HCT116 (cell line): ENCODE measurements at regions not wholly inside any gene's neighbourhood (a gene's known extent, or its start where the extent isn't known, plus 50 kb on each side); places are given as distances from the start of the nearest gene placed in this dataset.
A peak's percentile ranks its signal among the peaks of the same experiment; 100 is the strongest.

ENCODE experiments used
- ATAC-seq: fragments of 200-7000 bp; cut with Tn5 transposase; 2 replicates; pipeline ENCODE4 v1.9.1; 2020; ENCODE audit warnings: mild to moderate bottlenecking, moderate library complexity
- BruUV-seq: library from RNA; stranded (reverse); fragments of 400-500 nt; replicated peaks from 2 replicates; lab custom pipeline; 2021; lab: Mats Ljungman, UMichigan
- CTCF ChIA-PET: fragments of 300-600 bp; sonication (Branson Sonifier 250); formaldehyde crosslinking; loops from one replicate; lab custom pipeline; 2021; ENCODE audit warnings: antibody characterized with exemption; lab: Charles Lee
- POLR2A ChIA-PET: fragments of 300-600, 350-600 bp; sonication (Branson Sonifier 250); formaldehyde crosslinking; loops from one replicate; lab custom pipeline; 2021; ENCODE audit warnings: antibody characterized with exemption; lab: Charles Lee
- RAD21 ChIA-PET, 2 experiments: fragments of 300-600 bp; sonication (Branson Sonifier 250); formaldehyde crosslinking; loops; one replicate each; lab custom pipeline; 2023; ENCODE audit warnings: low total read pairs in 2 of 2; ENCODE audit not compliant: uncharacterized antibody in 2 of 2, unreplicated experiment in 2 of 2, low non-redundant PET in 1 of 2; lab: Charles Lee
- DNase-seq: peaks from one replicate; pipeline ENCODE4 v3.0.0-alpha.2; 2010; ENCODE audit warnings: low read depth, low spot score
- H2AFZ ChIP-seq: fragments of 200-600 bp; shearing (Covaris generic), sonication (generic); 2 replicates; pipeline ENCODE4 v1.6.1; 2017; ENCODE audit warnings: low read depth, mixed run types, mixed read lengths, antibody characterized with exemption, low read length; ENCODE audit not compliant: poor library complexity, severe bottlenecking
- H3K27ac ChIP-seq: 2 replicates; pipeline ENCODE4 v1.5.1; 2012; ENCODE audit warnings: low read depth, low read length
- H3K27me3 ChIP-seq: fragments of 200-600 bp; sonication (generic); 2 replicates; pipeline ENCODE4 v1.6.1; 2016; ENCODE audit warnings: mixed run types, low read length, mixed read lengths; ENCODE audit not compliant: insufficient read depth
- H3K36me3 ChIP-seq, 2 experiments: fragments of 200-500 bp in 1 of 2; fragments of 200-600 bp in 1 of 2; sonication (Bioruptor generic) in 1 of 2; sonication (generic) in 1 of 2; 2 replicates each; pipeline versions ENCODE4 v1.5.1 to v1.6.1; 2014 to 2016; ENCODE audit warnings: low read length in 2 of 2, inconsistent platforms in 1 of 2, mixed read lengths in 1 of 2, mixed run types in 1 of 2; ENCODE audit not compliant: insufficient read depth in 2 of 2, control insufficient read depth in 1 of 2
- H3K4me1 ChIP-seq, 2 experiments: fragments of 200-600 bp in 1 of 2; sonication (generic) in 1 of 2; 2 replicates each; pipeline versions ENCODE4 v1.5.1 to v1.6.1; 2012 to 2017; ENCODE audit warnings: low read length in 2 of 2, inconsistent platforms in 1 of 2, mild to moderate bottlenecking in 1 of 2, mixed read lengths in 1 of 2, mixed run types in 1 of 2, moderate library complexity in 1 of 2; ENCODE audit not compliant: insufficient read depth in 2 of 2, control insufficient read depth in 1 of 2
- H3K4me2 ChIP-seq: fragments of 200-600 bp; sonication (generic); 2 replicates; pipeline ENCODE4 v1.6.1; 2017; ENCODE audit warnings: mixed run types, low read length, mixed read lengths
- H3K4me3 ChIP-seq, 2 experiments: fragments of 200-600 bp in 1 of 2; sonication (generic) in 1 of 2; replicated peaks in 1 of 2; 2 replicates each; pipeline ENCODE4 v1.5.1; 2011 to 2016; ENCODE audit warnings: low read length in 2 of 2, control low read depth in 1 of 2, low read depth in 1 of 2, mild to moderate bottlenecking in 1 of 2, mixed read lengths in 1 of 2, mixed run types in 1 of 2
- H3K79me2 ChIP-seq: fragments of 200-600 bp; sonication (generic); 2 replicates; pipeline ENCODE4 v1.6.1; 2017; ENCODE audit warnings: mild to moderate bottlenecking, mixed run types, low read length, moderate library complexity, mixed read lengths; ENCODE audit not compliant: insufficient read depth
- H3K9ac ChIP-seq: fragments of 200-600 bp; sonication (generic); 2 replicates; pipeline ENCODE4 v1.6.1; 2016; ENCODE audit warnings: low read length, mixed read lengths
- H3K9me2 ChIP-seq: fragments of 200-600 bp; sonication (generic), shearing (Covaris generic); 2 replicates; pipeline ENCODE4 v1.6.1; 2017; ENCODE audit warnings: mixed run types, mild to moderate bottlenecking, moderate library complexity; ENCODE audit not compliant: insufficient read depth
- H3K9me3 ChIP-seq, 2 experiments: fragments of 200-500 bp in 1 of 2; fragments of 200-600 bp in 1 of 2; sonication (Bioruptor generic) in 1 of 2; sonication (generic) in 1 of 2; 2 replicates each; pipeline ENCODE4 v1.6.1; 2014 to 2017; ENCODE audit warnings: low read length in 2 of 2, mixed read lengths in 2 of 2, inconsistent platforms in 1 of 2, low read depth in 1 of 2, mild to moderate bottlenecking in 1 of 2, mixed run types in 1 of 2, moderate library complexity in 1 of 2; ENCODE audit not compliant: control insufficient read depth in 1 of 2, insufficient read depth in 1 of 2
- H4K20me1 ChIP-seq: fragments of 200-600 bp; sonication (generic), shearing (Covaris generic); 2 replicates; pipeline ENCODE4 v1.6.1; 2017; ENCODE audit warnings: mixed run types, mild to moderate bottlenecking, moderate library complexity; ENCODE audit not compliant: insufficient read depth
- ATF3 ChIP-seq: IDR thresholded peaks from 2 replicates; pipeline ENCODE4 v1.6.1; 2012
- CTCF ChIP-seq, 3 experiments: fragments of 200-600 bp in 1 of 3; sonication (generic) in 1 of 3; IDR thresholded peaks in 2 of 3; conservative IDR thresholded peaks in 1 of 3; 2 replicates each; pipeline ENCODE4 v1.5.1; 2012 to 2017; ENCODE audit warnings: low read depth in 2 of 3, low read length in 2 of 3, antibody characterized with exemption in 1 of 3, borderline replicate concordance in 1 of 3, control low read depth in 1 of 3, mild to moderate bottlenecking in 1 of 3, mixed read lengths in 1 of 3, mixed run types in 1 of 3, moderate library complexity in 1 of 3; ENCODE audit not compliant: insufficient read depth in 1 of 3
- EGR1 ChIP-seq: IDR thresholded peaks from 2 replicates; pipeline ENCODE4 v1.6.1; 2012; ENCODE audit warnings: low read depth
- EZH2 ChIP-seq: fragments of 200-600 bp; sonication (generic); IDR thresholded peaks from 2 replicates; pipeline ENCODE4 v1.6.1; 2017; ENCODE audit warnings: antibody characterized with exemption, mixed run types
- EZH2phosphoT487 ChIP-seq: fragments of 200-600 bp; IDR thresholded peaks from 2 replicates; pipeline ENCODE4 v1.6.1; 2018; ENCODE audit warnings: antibody characterized with exemption, borderline replicate concordance
- FOSL1 ChIP-seq: IDR thresholded peaks from 2 replicates; pipeline ENCODE4 v1.6.1; 2012; ENCODE audit warnings: low read depth
- JUND ChIP-seq: IDR thresholded peaks from 2 replicates; pipeline ENCODE4 v1.6.1; 2012
- MAX ChIP-seq: IDR thresholded peaks from 2 replicates; pipeline ENCODE4 v1.6.1; 2012
- POLR2A ChIP-seq: IDR thresholded peaks from 2 replicates; pipeline ENCODE4 v1.7.0; 2011; ENCODE audit warnings: borderline replicate concordance; ENCODE audit not compliant: insufficient read depth, insufficient read length; ENCODE audit errors: extremely low read depth
- POLR2AphosphoS5 ChIP-seq: IDR thresholded peaks from 2 replicates; pipeline ENCODE4 v1.6.1; 2011; ENCODE audit warnings: mild to moderate bottlenecking, low read depth, low read length, moderate library complexity
- RAD21 ChIP-seq: IDR thresholded peaks from 2 replicates; pipeline ENCODE4 v1.6.1; 2012; ENCODE audit warnings: low read depth, mild to moderate bottlenecking
- SIN3A ChIP-seq: IDR thresholded peaks from 2 replicates; pipeline ENCODE4 v1.6.1; 2012; ENCODE audit warnings: low read depth
- SP1 ChIP-seq: IDR thresholded peaks from 2 replicates; pipeline ENCODE4 v1.6.1; 2012; ENCODE audit warnings: low read depth
- SRF ChIP-seq: IDR thresholded peaks from 2 replicates; pipeline ENCODE4 v1.6.1; 2012; ENCODE audit warnings: low read depth
- TCF7L2 ChIP-seq: IDR thresholded peaks from 2 replicates; pipeline ENCODE4 v1.7.0; 2011; ENCODE audit warnings: borderline replicate concordance, inconsistent platforms; ENCODE audit not compliant: insufficient read depth, insufficient read length; ENCODE audit errors: extremely low read depth
- YY1 ChIP-seq: IDR thresholded peaks from 2 replicates; pipeline ENCODE4 v1.6.1; 2011; ENCODE audit warnings: low read length, low read depth, moderate library complexity, mild to moderate bottlenecking; ENCODE audit not compliant: insufficient replicate concordance; ENCODE audit errors: extremely low read depth
- ZFX ChIP-seq: fragments of 450-650 bp; IDR thresholded peaks from 2 replicates; pipeline ENCODE4 v1.6.1; 2017
- ZNF274 ChIP-seq: fragments of 200-500 bp; sonication (Bioruptor generic); IDR thresholded peaks from 2 replicates; pipeline ENCODE4 v1.6.1; 2014; ENCODE audit warnings: mild to moderate bottlenecking, low read depth, low read length, inconsistent platforms
- intact Hi-C: fragments of 100-400 bp; cut with micrococcal nuclease; formaldehyde crosslinking; loops from 2 replicates; pipeline ENCODE4 v1.10.0; 2022

- no TSS peak for BruUV-seq
- ATAC-seq (no peak), DNase-seq (peak; percentile 2)
- Histone ChIP-seq H3K9ac (no peak overlapping the region), H3K4me2 (no peak overlapping the region; the same call in 1 of the 2 replicates), H3K9me3 (no peaks in the 10 kb centered on the region), H3K9me2 (no peaks in the 10 kb centered on the region), H3K79me2 (no peaks in the 10 kb centered on the region), H3K27ac (no peak overlapping the region), H3K36me3 (no peaks in the 10 kb centered on the region), H2AFZ (no peak overlapping the region), H3K4me3 (no peak overlapping the region), H3K27me3 (no peaks in the 10 kb centered on the region), H4K20me1 (no peaks in the 10 kb centered on the region), H3K4me1 (peaks cover 0 to 5% of the 10 kb centered on the region in 2 experiments; a peak in 1 of 4 replicates)
- ChIA-PET POLR2A (no interaction called here), RAD21 (no interaction called here), CTCF (no interaction called here)
- TF ChIP-seq EZH2 (no peak), TCF7L2 (no peak), FOSL1 (no peak), ATF3 (no peak), EGR1 (no peak), JUND (no peak), EZH2phosphoT487 (no peak)
- intact Hi-C loops, result no loop called here
Observed at GRCh38 chr1:191206513-191207207, 729.0 kb upstream of the BRINP3 start.

- ATAC-seq (no peak), DNase-seq (no peak)
- no peaks in the 10 kb centered on the region for H3K79me2 ChIP-seq
- H3K36me3 ChIP-seq, result no peaks in the 10 kb centered on the region
- no peaks in the 10 kb centered on the region for H3K4me1 ChIP-seq
- no peaks in the 10 kb centered on the region for H3K9me3 ChIP-seq
- H3K9me2 ChIP-seq, result no peaks in the 10 kb centered on the region
- no peak overlapping the region for H3K9ac ChIP-seq
- H3K27ac ChIP-seq, result no peak overlapping the region
- BruUV-seq, result no TSS peak
- H3K4me3 ChIP-seq, result no peak overlapping the region
- no peak overlapping the region for H2AFZ ChIP-seq
- CTCF ChIA-PET, result no interaction called here
- POLR2A ChIA-PET, result no interaction called here
- H3K4me2 ChIP-seq, result no peak overlapping the region
- intact Hi-C loops, result no loop called here
- RAD21 ChIA-PET, result no interaction called here
- no peaks in the 10 kb centered on the region for H4K20me1 ChIP-seq
- no peaks in the 10 kb centered on the region for H3K27me3 ChIP-seq
- TF ChIP-seq JUND, result no peak
- no peak for TF ChIP-seq POLR2A
- TF ChIP-seq SIN3A, result no peak
- TF ChIP-seq MAX, result no peak
- TF ChIP-seq RAD21, result no peak
- TF ChIP-seq CTCF (IDR thresholded peaks at IDR 0.05 in 2 of 3, conservative IDR thresholded peaks at IDR 0.05 in 1 of 3; ENCODE audit: borderline replicate concordance in 1 of 3, insufficient read depth in 1 of 3, low read depth in 2 of 3, low read length in 2 of 3), result no peak
- no peak for TF ChIP-seq EZH2
- TF ChIP-seq ZFX, result no peak
- no peak for TF ChIP-seq YY1
- no peak for TF ChIP-seq SP1
- TF ChIP-seq POLR2AphosphoS5, result no peak
- no peak for TF ChIP-seq FOSL1
- TF ChIP-seq ZNF274, result no peak
- no peak for TF ChIP-seq SRF
- no peak for TF ChIP-seq ATF3
- no peak for TF ChIP-seq TCF7L2
Observed at GRCh38 chr1:191222206-191222605, 744.5 kb upstream of the BRINP3 start.
